Mesenchymal stem cell (in vitro differentiated cells and primary cell): ENCODE measurements at regions not wholly inside any gene's neighbourhood (a gene's known extent, or its start where the extent isn't known, plus 50 kb on each side); places are given as distances from the start of the nearest gene placed in this dataset.

Experiments used
- DNase-seq: peaks from one replicate; pipeline ENCODE4 v3.0.0-alpha.2; 2013
- H2AFZ ChIP-seq: one replicate; pipeline ENCODE4 v1.6.1; 2013; ENCODE audit warnings: low read depth, mild to moderate bottlenecking, control low read depth, inconsistent platforms, low read length, moderate library complexity
- H2AK5ac ChIP-seq: 2 replicates; pipeline ENCODE4 v1.6.1; 2013; ENCODE audit warnings: low read length, moderate library complexity, mild to moderate bottlenecking, inconsistent platforms; ENCODE audit not compliant: severe bottlenecking
- H2BK120ac ChIP-seq: one replicate; pipeline ENCODE4 v1.6.1; 2013; ENCODE audit warnings: low read depth, mild to moderate bottlenecking, inconsistent platforms, low read length, moderate library complexity
- H2BK12ac ChIP-seq, 2 experiments: one replicate each; pipeline ENCODE4 v1.6.1; 2013; ENCODE audit warnings: inconsistent platforms in 2 of 2, low read length in 2 of 2, mild to moderate bottlenecking in 2 of 2, moderate library complexity in 2 of 2, control low read depth in 1 of 2
- H2BK15ac ChIP-seq: one replicate; pipeline ENCODE4 v1.6.1; 2013; ENCODE audit warnings: mild to moderate bottlenecking, low read depth, inconsistent platforms; ENCODE audit not compliant: poor library complexity, severe bottlenecking
- H2BK5ac ChIP-seq: 2 replicates; pipeline ENCODE4 v1.6.1; 2013; ENCODE audit warnings: low read depth, mild to moderate bottlenecking, low read length, control low read depth, inconsistent platforms; ENCODE audit not compliant: poor library complexity, severe bottlenecking
- H3K14ac ChIP-seq, 2 experiments: one replicate each; pipeline ENCODE4 v1.6.1; 2013; ENCODE audit warnings: inconsistent platforms in 2 of 2, low read length in 2 of 2, control low read depth in 1 of 2, mild to moderate bottlenecking in 1 of 2, moderate library complexity in 1 of 2
- H3K18ac ChIP-seq, 2 experiments: one replicate each; pipeline ENCODE4 v1.6.1; 2013; ENCODE audit warnings: inconsistent platforms in 2 of 2, low read length in 2 of 2, control low read depth in 1 of 2, low read depth in 1 of 2, mild to moderate bottlenecking in 1 of 2
- H3K23ac ChIP-seq, 2 experiments: one replicate each; pipeline ENCODE4 v1.6.1; 2013; ENCODE audit warnings: inconsistent platforms in 2 of 2, low read length in 2 of 2, mild to moderate bottlenecking in 2 of 2, moderate library complexity in 2 of 2, control low read depth in 1 of 2
- H3K27ac ChIP-seq: 2 replicates; pipeline ENCODE4 v1.5.1; 2013; ENCODE audit warnings: mild to moderate bottlenecking, moderate library complexity, low read length, control low read depth, inconsistent platforms; ENCODE audit not compliant: poor library complexity, severe bottlenecking
- H3K27me3 ChIP-seq, 2 experiments: 2 replicates each; pipeline versions ENCODE4 v1.6.1 to v1.7.0; 2013; ENCODE audit warnings: low read length in 2 of 2, mild to moderate bottlenecking in 2 of 2, moderate library complexity in 2 of 2, control low read depth in 1 of 2, inconsistent platforms in 1 of 2; ENCODE audit not compliant: control insufficient read depth in 1 of 2, insufficient read depth in 1 of 2
- H3K36me3 ChIP-seq, 2 experiments: 2 replicates each; pipeline versions ENCODE4 v1.6.1 to v1.7.0; 2013; ENCODE audit warnings: low read length in 2 of 2, control low read depth in 1 of 2, inconsistent platforms in 1 of 2, low read depth in 1 of 2, mild to moderate bottlenecking in 1 of 2; ENCODE audit not compliant: insufficient read depth in 2 of 2, control insufficient read depth in 1 of 2
- H3K4ac ChIP-seq, 2 experiments: one replicate each; pipeline ENCODE4 v1.6.1; 2013; ENCODE audit warnings: inconsistent platforms in 2 of 2, low read length in 2 of 2, mild to moderate bottlenecking in 2 of 2, moderate library complexity in 2 of 2, control low read depth in 1 of 2, low read depth in 1 of 2
- H3K4me1 ChIP-seq: 2 replicates; pipeline ENCODE4 v1.6.1; 2013; ENCODE audit warnings: low read depth, low read length, control low read depth; ENCODE audit not compliant: control insufficient read depth, insufficient read depth
- H3K4me2 ChIP-seq: 2 replicates; pipeline ENCODE4 v1.6.1; 2013; ENCODE audit warnings: low read length, mild to moderate bottlenecking, inconsistent platforms; ENCODE audit not compliant: poor library complexity, severe bottlenecking
- H3K4me3 ChIP-seq, 2 experiments: 2 replicates each; pipeline versions ENCODE4 v1.5.1 to v1.7.0; 2013; ENCODE audit warnings: low read length in 2 of 2, mild to moderate bottlenecking in 2 of 2, control low read depth in 1 of 2, low read depth in 1 of 2; ENCODE audit not compliant: insufficient read depth in 1 of 2
- H3K79me1 ChIP-seq: replicated peaks from 2 replicates; pipeline ENCODE4 v1.6.1; 2013; ENCODE audit warnings: mild to moderate bottlenecking, control low read depth, low read length, inconsistent platforms; ENCODE audit not compliant: poor library complexity, severe bottlenecking
- H3K9ac ChIP-seq: 2 replicates; pipeline ENCODE4 v1.7.0; 2013; ENCODE audit warnings: mild to moderate bottlenecking, low read length, moderate library complexity
- H3K9me3 ChIP-seq: 2 replicates; pipeline ENCODE4 v1.7.0; 2013; ENCODE audit warnings: mild to moderate bottlenecking, low read length; ENCODE audit not compliant: control insufficient read depth
- H4K8ac ChIP-seq: one replicate; pipeline ENCODE4 v1.6.1; 2013; ENCODE audit warnings: inconsistent platforms, mild to moderate bottlenecking, low read length, moderate library complexity
- H4K91ac ChIP-seq: one replicate; pipeline ENCODE4 v1.6.1; 2013; ENCODE audit warnings: mild to moderate bottlenecking, low read length, inconsistent platforms
- WGBS: methylation state at CpG from one replicate; pipeline ENCODE4 v1.1.7; 2013; ENCODE audit warnings: mixed read lengths; 5-methylcytosine and 5-hydroxymethylcytosine counted together

- Histone ChIP-seq H3K9ac (no peak overlapping the region), H2BK5ac (no peak overlapping the region), H3K4me3 (peak overlapping the region in 1 of 2 experiments; percentile 33), H3K36me3 (no peaks in the 10 kb centered on the region), H3K9me3 (no peaks in the 10 kb centered on the region), H3K14ac (no peak overlapping the region), H3K27ac (no peak overlapping the region), H3K79me1 (no peaks in the 10 kb centered on the region), H2AK5ac (no peak overlapping the region), H3K27me3 (peaks cover 0 to 4% of the 10 kb centered on the region in 2 experiments), H3K18ac (no peak overlapping the region), H2AFZ (no peak overlapping the region), H4K8ac (no peak overlapping the region), H3K4me1 (peaks cover 1% of the 10 kb centered on the region), H3K4me2 (no peak overlapping the region), H2BK12ac (no peak overlapping the region), H3K4ac (no peak overlapping the region), H2BK15ac (no peak overlapping the region), H3K23ac (no peak overlapping the region), H4K91ac (no peak overlapping the region), H2BK120ac (no peak overlapping the region)
- 76% methylated on average over 18 of the region's 19 CpGs for WGBS
- DNase-seq = no peak
Measured at GRCh38 chr2:590214-591175, 86.7 kb downstream of the TMEM18 start.

GRCh38 chr2:589281-590130, 87.7 kb downstream of the TMEM18 start:
- H3K18ac ChIP-seq = no peak overlapping the region
- no peak overlapping the region for H2BK15ac ChIP-seq
- WGBS = 94% methylated on average over 10 of the region's 10 CpGs
- H3K14ac ChIP-seq = no peak overlapping the region
- peaks cover 0 to 4% of the 10 kb centered on the region in 2 experiments for H3K27me3 ChIP-seq
- H3K4me1 ChIP-seq = peaks cover 1% of the 10 kb centered on the region
- no peak overlapping the region for H2BK5ac ChIP-seq
- no peak overlapping the region for H3K27ac ChIP-seq
- no peak overlapping the region for H3K23ac ChIP-seq
- no peaks in the 10 kb centered on the region for H3K36me3 ChIP-seq
- H3K4me3 ChIP-seq = no peak overlapping the region
- H2AK5ac ChIP-seq = no peak overlapping the region
- no peak overlapping the region for H2BK120ac ChIP-seq
- H3K9ac ChIP-seq = no peak overlapping the region
- H4K91ac ChIP-seq = no peak overlapping the region
- DNase-seq = no peak
- no peak overlapping the region for H2BK12ac ChIP-seq
- H3K4me2 ChIP-seq = no peak overlapping the region
- H2AFZ ChIP-seq = no peak overlapping the region
- no peak overlapping the region for H4K8ac ChIP-seq
- H3K9me3 ChIP-seq = no peaks in the 10 kb centered on the region
- H3K79me1 ChIP-seq = no peaks in the 10 kb centered on the region
- H3K4ac ChIP-seq = no peak overlapping the region

GRCh38 chr2:588074-588645, 89.0 kb downstream of the TMEM18 start:
- no peak overlapping the region for H2AFZ ChIP-seq
- H3K18ac ChIP-seq = no peak overlapping the region
- peaks cover 0 to 4% of the 10 kb centered on the region in 2 experiments for H3K27me3 ChIP-seq
- no peak overlapping the region for H3K23ac ChIP-seq
- no peak overlapping the region for H3K4me2 ChIP-seq
- H3K27ac ChIP-seq = no peak overlapping the region
- H3K4me1 ChIP-seq = peaks cover 1% of the 10 kb centered on the region
- H2BK5ac ChIP-seq = no peak overlapping the region
- no peak overlapping the region for H2AK5ac ChIP-seq
- no peak overlapping the region for H3K14ac ChIP-seq
- no peak overlapping the region for H3K9ac ChIP-seq
- H3K4ac ChIP-seq = no peak overlapping the region
- 86% methylated on average over 17 of the region's 17 CpGs for WGBS
- no peaks in the 10 kb centered on the region for H3K9me3 ChIP-seq
- H3K4me3 ChIP-seq = no peak overlapping the region
- no peaks in the 10 kb centered on the region for H3K79me1 ChIP-seq
- no peak overlapping the region for H4K8ac ChIP-seq
- H2BK15ac ChIP-seq = no peak overlapping the region
- H2BK12ac ChIP-seq = no peak overlapping the region
- no peak overlapping the region for H4K91ac ChIP-seq
- H2BK120ac ChIP-seq = no peak overlapping the region
- no peak for DNase-seq
- H3K36me3 ChIP-seq = no peaks in the 10 kb centered on the region
